Endothelial cell of umbilical vein (primary cell): ENCODE measurements at regions not wholly inside any gene's neighbourhood (a gene's known extent, or its start where the extent isn't known, plus 50 kb on each side); places are given as distances from the start of the nearest gene placed in this dataset.

ENCODE experiments used
- BruUV-seq: library from RNA; stranded (reverse); fragments of 400-500 nt; replicated peaks from 2 replicates; lab custom pipeline; 2021; lab: Mats Ljungman, UMichigan
- CTCF ChIA-PET: fragments of 300-600, 350-600 bp; sonication (Branson Sonifier 250); formaldehyde crosslinking; loops from one replicate; lab custom pipeline; 2021; ENCODE audit warnings: antibody characterized with exemption, inconsistent platforms; lab: Charles Lee
- POLR2A ChIA-PET: fragments of 300-600, 350-600 bp; sonication (Branson Sonifier 250); formaldehyde crosslinking; loops from one replicate; lab custom pipeline; 2021; ENCODE audit warnings: antibody characterized with exemption, inconsistent platforms; lab: Charles Lee
- DNase-seq: peaks from one replicate; pipeline ENCODE4 v3.0.0-alpha.2; 2011; ENCODE audit warnings: low read depth, low spot score
- FAIRE-seq: peaks from 2 replicates; lab custom pipeline; 2011; peaks lifted over from hg19 to GRCh38; lab: Jason Lieb, UNC
- H2AFZ ChIP-seq: 2 replicates; pipeline ENCODE4 v1.6.0; 2012; ENCODE audit warnings: low read depth, low read length, control low read depth, inconsistent platforms
- H3K27ac ChIP-seq: 2 replicates; pipeline ENCODE4 v1.5.1; 2011; ENCODE audit warnings: low read depth, mild to moderate bottlenecking, control low read depth, low read length, moderate library complexity; ENCODE audit not compliant: insufficient read depth
- H3K27me3 ChIP-seq, 2 experiments: 2 replicates each; pipeline versions ENCODE4 v1.6.0 to v1.6.1; 2011; ENCODE audit warnings: low read length in 2 of 2, mixed read lengths in 1 of 2; ENCODE audit not compliant: control insufficient read depth in 2 of 2, insufficient read depth in 2 of 2
- H3K36me3 ChIP-seq, 2 experiments: 2 replicates in 1 of 2; 3 replicates in 1 of 2; pipeline ENCODE4 v1.5.1; 2011; ENCODE audit warnings: low read length in 2 of 2, mild to moderate bottlenecking in 1 of 2, moderate library complexity in 1 of 2; ENCODE audit not compliant: control insufficient read depth in 2 of 2, insufficient read depth in 2 of 2; ENCODE audit errors: extremely low read depth in 1 of 2
- H3K4me1 ChIP-seq: 3 replicates; pipeline ENCODE4 v1.5.1; 2011; ENCODE audit warnings: mild to moderate bottlenecking, low read length; ENCODE audit not compliant: control insufficient read depth, insufficient read depth; ENCODE audit errors: extremely low read depth
- H3K4me2 ChIP-seq: 2 replicates; pipeline ENCODE4 v1.6.1; 2011; ENCODE audit warnings: low read length, control low read depth, mixed read lengths; ENCODE audit not compliant: insufficient read depth
- H3K4me3 ChIP-seq, 3 experiments: fragments of 200-600 bp in 1 of 3; sonication (generic), shearing (Covaris generic) in 1 of 3; replicated peaks in 1 of 3; 2 replicates each; pipeline ENCODE4 v1.5.1; 2011 to 2016; ENCODE audit warnings: control low read depth in 3 of 3, low read length in 3 of 3, mild to moderate bottlenecking in 2 of 3, inconsistent platforms in 1 of 3, low read depth in 1 of 3, moderate library complexity in 1 of 3; ENCODE audit not compliant: insufficient read depth in 1 of 3
- H3K79me2 ChIP-seq: 2 replicates; pipeline ENCODE4 v1.6.0; 2012; ENCODE audit warnings: low read length, inconsistent platforms; ENCODE audit not compliant: control insufficient read depth, insufficient read depth
- H3K9ac ChIP-seq: replicated peaks from 2 replicates; pipeline ENCODE3; 2011; ENCODE audit warnings: low read length, control low read depth; ENCODE audit not compliant: insufficient read depth; ENCODE audit errors: extremely low read depth
- H3K9me1 ChIP-seq: replicated peaks from 3 replicates; pipeline ENCODE4 v1.6.0; 2011; ENCODE audit warnings: mild to moderate bottlenecking, low read length; ENCODE audit not compliant: control insufficient read depth, insufficient read depth; ENCODE audit errors: extremely low read depth
- H3K9me3 ChIP-seq: replicated peaks from 2 replicates; pipeline ENCODE4 v1.5.1; 2012; ENCODE audit warnings: low read length, inconsistent platforms; ENCODE audit not compliant: control insufficient read depth, insufficient read depth
- H4K20me1 ChIP-seq: replicated peaks from 2 replicates; pipeline ENCODE3; 2011; ENCODE audit warnings: mild to moderate bottlenecking, low read length; ENCODE audit not compliant: control insufficient read depth, insufficient read depth; ENCODE audit errors: extremely low read depth
- CTCF ChIP-seq, 2 donors: IDR thresholded peaks; 1 replicate in 1 of 2; 2 replicates in 1 of 2; pipeline ENCODE4 v1.5.1; 2011; ENCODE audit warnings: low read length in 2 of 2, mild to moderate bottlenecking in 2 of 2, moderate library complexity in 2 of 2, control low read depth in 1 of 2, inconsistent platforms in 1 of 2, low read depth in 1 of 2; ENCODE audit not compliant: insufficient read depth in 1 of 2; ENCODE audit errors: extremely low read depth in 1 of 2
- EZH2 ChIP-seq: IDR thresholded peaks from 2 replicates; pipeline ENCODE4 v1.6.1; 2012; ENCODE audit warnings: borderline replicate concordance, low read depth, mild to moderate bottlenecking, moderate library complexity, low read length, inconsistent platforms; ENCODE audit not compliant: severe bottlenecking
- FOS ChIP-seq: IDR thresholded peaks from 2 replicates; pipeline ENCODE4 v1.6.1; 2011; ENCODE audit warnings: mild to moderate bottlenecking, low read length, moderate library complexity, borderline replicate concordance; ENCODE audit not compliant: insufficient read depth
- GATA2 ChIP-seq: IDR thresholded peaks from 2 replicates; pipeline ENCODE4 v1.7.0; 2011; ENCODE audit warnings: low read depth, mild to moderate bottlenecking, moderate library complexity, mixed read lengths, low read length; ENCODE audit not compliant: insufficient read length, insufficient read depth
- JUN ChIP-seq: IDR thresholded peaks from 2 replicates; pipeline ENCODE4 v1.6.1; 2011; ENCODE audit warnings: borderline replicate concordance, low read depth; ENCODE audit not compliant: insufficient read length, insufficient read depth
- MAX ChIP-seq: IDR thresholded peaks from 2 replicates; pipeline ENCODE4 v1.6.1; 2011; ENCODE audit not compliant: insufficient read depth, insufficient read length
- MYC ChIP-seq: IDR thresholded peaks from one replicate; pipeline ENCODE4 v1.6.1; 2011; ENCODE audit warnings: mild to moderate bottlenecking, low read depth, low read length
- POLR2A ChIP-seq: IDR thresholded peaks from 2 replicates; pipeline ENCODE4 v1.6.1; 2012; ENCODE audit warnings: low read depth, mild to moderate bottlenecking, control low read depth, low read length
- POLR2AphosphoS5 ChIP-seq: IDR thresholded peaks from 2 replicates; pipeline ENCODE4 v1.6.1; 2012; ENCODE audit warnings: low read depth, mild to moderate bottlenecking, control low read depth, low read length, moderate library complexity; ENCODE audit not compliant: insufficient read depth
- dilution Hi-C: fragments of 300-500 bp; cut with MboI; formaldehyde crosslinking; loops from one replicate; pipeline ENCODE4 v1.15.0; 2019; ENCODE audit warnings: low sequenced_read_pairs; ENCODE audit not compliant: extremely low pct_ligation_motif_present
- intact Hi-C: fragments of 100-400 bp; cut with micrococcal nuclease; formaldehyde crosslinking; loops from one replicate; pipeline ENCODE4 v1.10.0; 2022

GRCh38 chrX:74111245-74111644 is 192.7 kb upstream of the ZCCHC13 start:
- intact Hi-C loops, result no loop called here

More at GRCh38 chrX:74111245-74111644, 192.7 kb upstream of the ZCCHC13 start:
- ChIA-PET POLR2A (no interaction called here), CTCF (no interaction called here)
- BruUV-seq, result no TSS peak
- H3K27me3 ChIP-seq, result no peaks in the 10 kb centered on the region
- no peaks in the 10 kb centered on the region for H3K79me2 ChIP-seq
- TF ChIP-seq POLR2AphosphoS5 (no peak), JUN (no peak), EZH2 (no peak), POLR2A (no peak), MAX (no peak), GATA2 (no peak), MYC (no peak), FOS (no peak), CTCF (IDR thresholded peaks at IDR 0.05; ENCODE audit: extremely low read depth in 1 of 2, insufficient read depth in 1 of 2, low read depth in 1 of 2, low read length in 2 of 2) (no peak)
- no peaks in the 10 kb centered on the region for H3K36me3 ChIP-seq
- no peaks in the 10 kb centered on the region for H3K9me3 ChIP-seq
- H3K9ac ChIP-seq, result no peak overlapping the region
- no peak overlapping the region for H2AFZ ChIP-seq
- no peak overlapping the region for H3K4me2 ChIP-seq
- DNase-seq (no peak), FAIRE-seq (no peak)
- H3K4me3 ChIP-seq, result no peak overlapping the region
- no peak overlapping the region for H3K27ac ChIP-seq
- H3K9me1 ChIP-seq, result no peaks in the 10 kb centered on the region
- dilution Hi-C loops, result no loop called here
- H3K4me1 ChIP-seq, result no peaks in the 10 kb centered on the region
- H4K20me1 ChIP-seq, result no peaks in the 10 kb centered on the region
